ENCODE measurements at regions not wholly inside any gene's neighbourhood (a gene's known extent, or its start where the extent isn't known, plus 50 kb on each side); places are given as distances from the start of the nearest gene placed in this dataset.
"Not testable (repeated sequence)": the region's sequence is repeated elsewhere in the genome, so short reads cannot be mapped to it uniquely, and the experiment has no call there.

GRCh38 chr19:30807278-30807677, 435.1 kb downstream of the ZNF536 start:
- no peak for TF ChIP-seq EP300 (IDR thresholded peaks at IDR 0.05)
- TF ChIP-seq POLR2A (IDR thresholded peaks at IDR 0.05) = no peak
- no peak for TF ChIP-seq CTCF (IDR thresholded peaks at IDR 0.05)
- peaks cover 0 to 21% (median 0%) of the 10 kb centered on the region in 4 donors for H3K9me3 ChIP-seq
- no peaks in the 10 kb centered on the region for H3K27me3 ChIP-seq
- peaks cover 0 to 11% (median 0%) of the 10 kb centered on the region in 4 donors for H3K4me1 ChIP-seq
- no peak overlapping the region for H3K27ac ChIP-seq
- 47 to 51% methylated on average over 3 of the region's 3 CpGs for WGBS, 2 donors
- H3K36me3 ChIP-seq = no peaks in the 10 kb centered on the region
- no peak overlapping the region for H3K4me3 ChIP-seq
- no peak for DNase-seq (ENCODE audit: low spot score in 2 of 2)

- peaks cover 0 to 21% (median 0%) of the 10 kb centered on the region in 4 donors for H3K9me3 ChIP-seq
- peaks cover 0 to 11% (median 0%) of the 10 kb centered on the region in 4 donors for H3K4me1 ChIP-seq
- H3K4me3 ChIP-seq = no peak overlapping the region
- 93 to 95% methylated on average over 3 of the region's 3 CpGs for WGBS, 2 donors
- H3K27me3 ChIP-seq = no peaks in the 10 kb centered on the region
- H3K36me3 ChIP-seq = no peaks in the 10 kb centered on the region
- TF ChIP-seq EP300 (IDR thresholded peaks at IDR 0.05) = no peak
- no peak for TF ChIP-seq POLR2A (IDR thresholded peaks at IDR 0.05)
- no peak for TF ChIP-seq CTCF (IDR thresholded peaks at IDR 0.05)
- DNase-seq (ENCODE audit: low spot score in 2 of 2) = no peak
- H3K27ac ChIP-seq = no peak overlapping the region
Measured at GRCh38 chr19:30806311-30806710, 434.1 kb downstream of the ZNF536 start.

GRCh38 chr19:30804751-30805150, 432.6 kb downstream of the ZNF536 start:
- no peak for TF ChIP-seq EP300 (IDR thresholded peaks at IDR 0.05)
- no peak for TF ChIP-seq CTCF (IDR thresholded peaks at IDR 0.05)
- no peak for TF ChIP-seq POLR2A (IDR thresholded peaks at IDR 0.05)
- Histone ChIP-seq H3K27me3 (no peaks in the 10 kb centered on the region), H3K4me3 (peak overlapping the region in 1 of 4 donors; percentile 5), H3K27ac (no peak overlapping the region), H3K4me1 (peaks cover 0 to 16% (median 0%) of the 10 kb centered on the region in 4 donors), H3K36me3 (no peaks in the 10 kb centered on the region), H3K9me3 (peaks cover 0 to 21% (median 0%) of the 10 kb centered on the region in 4 donors)
- no peak for DNase-seq (ENCODE audit: low spot score in 2 of 2)
- WGBS, 2 donors = 24 to 25% methylated on average over 5 of the region's 5 CpGs

- H3K27ac ChIP-seq; DNase-seq (ENCODE audit: low spot score in 2 of 2); H3K27me3 ChIP-seq; H3K36me3 ChIP-seq: not testable (repeated sequence)
- Histone ChIP-seq H3K9me3 (peaks cover 0 to 21% (median 0%) of the 10 kb centered on the region in 4 donors), H3K4me1 (peaks cover 0 to 16% (median 0%) of the 10 kb centered on the region in 4 donors), H3K4me3 (peak overlapping the region in 1 of 4 donors; percentile 5)
- 34 to 35% methylated on average over 3 of the region's 3 CpGs for WGBS, 2 donors
Measured at GRCh38 chr19:30804333-30804732, 432.1 kb downstream of the ZNF536 start.

GRCh38 chr19:30802424-30803013, 430.3 kb downstream of the ZNF536 start:
- DNase-seq (ENCODE audit: low spot score in 2 of 2) = no peak
- WGBS, 2 donors = 88 to 91% methylated on average over 6 of the region's 6 CpGs
- Histone ChIP-seq H3K9me3 (peaks cover 0 to 9% (median 0%) of the 10 kb centered on the region in 4 donors), H3K27me3 (no peaks in the 10 kb centered on the region), H3K36me3 (no peaks in the 10 kb centered on the region), H3K4me1 (peaks cover 0 to 16% (median 0%) of the 10 kb centered on the region in 4 donors), H3K4me3 (no peak overlapping the region), H3K27ac (no peak overlapping the region)
- TF ChIP-seq POLR2A (IDR thresholded peaks at IDR 0.05) = no peak
- TF ChIP-seq CTCF (IDR thresholded peaks at IDR 0.05) = no peak
- no peak for TF ChIP-seq EP300 (IDR thresholded peaks at IDR 0.05)

Measured in tibial nerve (tissue), 4 donors.